ENCODE measurements at regions not wholly inside any gene's neighbourhood (a gene's known extent, or its start where the extent isn't known, plus 50 kb on each side); places are given as distances from the start of the nearest gene placed in this dataset.

- H3K4me1 Mint-ChIP-seq = peaks cover 5% of the 10 kb centered on the region
- no peak overlapping the region for H3K4me3 Mint-ChIP-seq
- no peak for DNase-seq
- no peak overlapping the region for H3K27ac Mint-ChIP-seq
- H3K9me3 Mint-ChIP-seq = no peaks in the 10 kb centered on the region
- no peaks in the 10 kb centered on the region for H3K36me3 Mint-ChIP-seq (ENCODE audit: low read depth)
- H3K27me3 Mint-ChIP-seq (ENCODE audit: low read depth, poor library complexity) = no peaks in the 10 kb centered on the region
- TF ChIP-seq, protein P1, sequence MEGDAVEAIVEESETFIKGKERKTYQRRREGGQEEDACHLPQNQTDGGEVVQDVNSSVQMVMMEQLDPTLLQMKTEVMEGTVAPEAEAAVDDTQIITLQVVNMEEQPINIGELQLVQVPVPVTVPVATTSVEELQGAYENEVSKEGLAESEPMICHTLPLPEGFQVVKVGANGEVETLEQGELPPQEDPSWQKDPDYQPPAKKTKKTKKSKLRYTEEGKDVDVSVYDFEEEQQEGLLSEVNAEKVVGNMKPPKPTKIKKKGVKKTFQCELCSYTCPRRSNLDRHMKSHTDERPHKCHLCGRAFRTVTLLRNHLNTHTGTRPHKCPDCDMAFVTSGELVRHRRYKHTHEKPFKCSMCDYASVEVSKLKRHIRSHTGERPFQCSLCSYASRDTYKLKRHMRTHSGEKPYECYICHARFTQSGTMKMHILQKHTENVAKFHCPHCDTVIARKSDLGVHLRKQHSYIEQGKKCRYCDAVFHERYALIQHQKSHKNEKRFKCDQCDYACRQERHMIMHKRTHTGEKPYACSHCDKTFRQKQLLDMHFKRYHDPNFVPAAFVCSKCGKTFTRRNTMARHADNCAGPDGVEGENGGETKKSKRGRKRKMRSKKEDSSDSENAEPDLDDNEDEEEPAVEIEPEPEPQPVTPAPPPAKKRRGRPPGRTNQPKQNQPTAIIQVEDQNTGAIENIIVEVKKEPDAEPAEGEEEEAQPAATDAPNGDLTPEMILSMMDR (IDR thresholded peaks at IDR 0.05) = no peak
These were observed 104.7 kb upstream of the GPM6A start for GRCh38 chr4:175916626-175917351.

GRCh38 chr4:175927121-175927520, 115.1 kb upstream of the GPM6A start:
- H3K9me3 Mint-ChIP-seq = no peaks in the 10 kb centered on the region
- no peak for DNase-seq
- no peak overlapping the region for H3K27ac Mint-ChIP-seq
- H3K36me3 Mint-ChIP-seq (ENCODE audit: low read depth) = no peaks in the 10 kb centered on the region
- H3K27me3 Mint-ChIP-seq (ENCODE audit: low read depth, poor library complexity) = no peaks in the 10 kb centered on the region
- TF ChIP-seq, protein P1 (IDR thresholded peaks at IDR 0.05) = no peak
- no peaks in the 10 kb centered on the region for H3K4me1 Mint-ChIP-seq
- no peak overlapping the region for H3K4me3 Mint-ChIP-seq

GRCh38 chr4:175929441-175929840, 117.4 kb upstream of the GPM6A start:
- Mint-ChIP-seq H3K27me3 (ENCODE audit: low read depth, poor library complexity) (no peaks in the 10 kb centered on the region), H3K9me3 (no peaks in the 10 kb centered on the region), H3K4me3 (no peak overlapping the region), H3K4me1 (no peaks in the 10 kb centered on the region), H3K27ac (no peak overlapping the region), H3K36me3 (ENCODE audit: low read depth) (no peaks in the 10 kb centered on the region)
- no peak for DNase-seq
- TF ChIP-seq, protein P1 (IDR thresholded peaks at IDR 0.05) = no peak

DNA sequence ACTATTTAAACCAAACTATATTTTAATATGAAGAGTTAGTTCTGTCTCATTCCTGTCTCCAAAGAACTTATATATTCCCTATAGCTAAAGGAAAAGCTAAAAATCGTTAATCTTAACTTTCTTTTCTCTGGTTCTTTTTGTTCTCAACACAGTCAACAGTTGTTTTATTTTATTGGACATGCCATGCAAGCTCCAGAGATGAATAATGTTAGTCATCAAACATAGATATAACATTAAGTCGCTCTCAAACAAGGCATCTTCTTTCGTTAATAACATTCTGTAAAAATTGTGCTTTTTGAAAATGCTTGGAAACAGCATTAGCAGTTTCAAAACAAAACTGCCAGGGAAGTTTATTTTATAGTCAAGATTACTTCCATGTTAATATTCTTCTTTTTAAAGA, 117.9 kb upstream of the GPM6A start:
- TF ChIP-seq, protein P1 (IDR thresholded peaks at IDR 0.05) = no peak
- no peak overlapping the region for H3K4me3 Mint-ChIP-seq

DNA sequence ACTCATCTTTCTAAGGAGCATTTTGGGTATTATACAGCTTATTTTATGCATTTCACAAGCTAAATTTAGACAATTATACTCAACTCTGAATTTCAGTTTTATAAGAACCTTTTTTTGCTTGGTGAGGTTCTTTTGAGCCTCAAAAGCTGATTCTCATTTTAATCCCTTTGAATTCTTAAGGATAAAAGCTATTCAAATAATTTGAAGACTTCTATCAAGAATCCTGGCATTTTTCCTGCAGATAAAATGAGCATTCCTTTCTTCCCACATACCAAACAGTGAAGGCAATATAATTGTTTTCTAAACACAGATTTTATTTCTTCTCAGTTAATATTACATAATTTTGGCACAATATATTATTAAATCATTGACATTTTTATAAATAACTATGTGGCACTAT, 118.4 kb upstream of the GPM6A start:
- H3K9me3 Mint-ChIP-seq = no peaks in the 10 kb centered on the region
- H3K36me3 Mint-ChIP-seq (ENCODE audit: low read depth) = no peaks in the 10 kb centered on the region
- H3K4me3 Mint-ChIP-seq = no peak overlapping the region
- TF ChIP-seq, protein P1 (IDR thresholded peaks at IDR 0.05) = no peak
- no peaks in the 10 kb centered on the region for H3K4me1 Mint-ChIP-seq
- DNase-seq = no peak
- H3K27ac Mint-ChIP-seq = no peak overlapping the region
- no peaks in the 10 kb centered on the region for H3K27me3 Mint-ChIP-seq (ENCODE audit: low read depth, poor library complexity)

More for the DNA sequence above, 117.9 kb upstream of the GPM6A start:
- Mint-ChIP-seq H3K36me3 (ENCODE audit: low read depth) (no peaks in the 10 kb centered on the region), H3K4me1 (no peaks in the 10 kb centered on the region), H3K27me3 (ENCODE audit: low read depth, poor library complexity) (no peaks in the 10 kb centered on the region), H3K9me3 (no peaks in the 10 kb centered on the region), H3K27ac (no peak overlapping the region)
- no peak for DNase-seq

DNA sequence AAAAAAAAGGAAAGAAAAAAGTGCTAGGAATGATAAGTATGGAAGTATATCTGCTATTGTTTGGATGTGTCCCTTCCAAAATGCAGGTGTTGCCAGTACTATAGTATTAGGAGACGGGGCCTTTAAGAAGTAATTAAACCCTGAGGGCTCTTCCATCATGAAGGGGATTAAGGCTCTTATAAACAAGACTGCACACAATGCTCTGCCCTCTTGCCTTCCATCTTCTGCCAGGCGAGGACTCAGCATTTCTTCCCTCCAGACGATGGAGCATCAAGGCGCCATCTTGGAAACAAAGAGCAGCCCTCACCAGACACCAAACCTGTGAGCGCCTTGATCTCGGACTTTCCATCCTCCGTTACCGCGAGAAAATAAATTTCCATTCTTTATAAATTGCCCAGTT, 120.1 kb upstream of the GPM6A start:
- no peaks in the 10 kb centered on the region for H3K9me3 Mint-ChIP-seq
- DNase-seq = no peak
- TF ChIP-seq, protein P1 (IDR thresholded peaks at IDR 0.05) = no peak
- no peaks in the 10 kb centered on the region for H3K27me3 Mint-ChIP-seq (ENCODE audit: low read depth, poor library complexity)
- H3K27ac Mint-ChIP-seq = no peak overlapping the region
- no peaks in the 10 kb centered on the region for H3K36me3 Mint-ChIP-seq (ENCODE audit: low read depth)
- no peaks in the 10 kb centered on the region for H3K4me1 Mint-ChIP-seq
- no peak overlapping the region for H3K4me3 Mint-ChIP-seq

All from nephron progenitor cell (in vitro differentiated cells).